ENCODE measurements at regions not wholly inside any gene's neighbourhood (a gene's known extent, or its start where the extent isn't known, plus 50 kb on each side); places are given as distances from the start of the nearest gene placed in this dataset.
"Not testable (repeated sequence)": the region's sequence is repeated elsewhere in the genome, so short reads cannot be mapped to it uniquely, and the experiment has no call there.

DNA sequence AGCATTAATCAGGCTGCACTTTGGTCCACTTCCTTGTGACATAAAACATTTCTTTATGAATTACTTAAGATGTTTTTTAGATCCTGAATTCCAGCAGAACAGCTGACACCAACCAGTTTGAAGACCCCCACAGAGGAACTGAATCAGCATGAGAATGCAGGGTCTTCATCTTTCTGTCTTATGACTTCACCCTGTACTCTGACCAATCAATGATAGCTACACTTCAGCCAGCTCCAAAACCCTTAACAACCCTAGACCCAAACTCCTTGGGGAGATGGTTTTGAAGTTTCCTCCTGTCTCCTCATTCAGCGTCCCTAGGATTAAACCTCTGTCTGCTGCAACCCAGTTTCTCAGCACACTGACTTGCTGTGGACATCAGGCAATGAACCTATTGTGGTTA, 175.0 kb downstream of the CTH start:
- no peak overlapping the region for H3K4me3 ChIP-seq (ENCODE audit: low read length)
- TF ChIP-seq, protein P1, sequence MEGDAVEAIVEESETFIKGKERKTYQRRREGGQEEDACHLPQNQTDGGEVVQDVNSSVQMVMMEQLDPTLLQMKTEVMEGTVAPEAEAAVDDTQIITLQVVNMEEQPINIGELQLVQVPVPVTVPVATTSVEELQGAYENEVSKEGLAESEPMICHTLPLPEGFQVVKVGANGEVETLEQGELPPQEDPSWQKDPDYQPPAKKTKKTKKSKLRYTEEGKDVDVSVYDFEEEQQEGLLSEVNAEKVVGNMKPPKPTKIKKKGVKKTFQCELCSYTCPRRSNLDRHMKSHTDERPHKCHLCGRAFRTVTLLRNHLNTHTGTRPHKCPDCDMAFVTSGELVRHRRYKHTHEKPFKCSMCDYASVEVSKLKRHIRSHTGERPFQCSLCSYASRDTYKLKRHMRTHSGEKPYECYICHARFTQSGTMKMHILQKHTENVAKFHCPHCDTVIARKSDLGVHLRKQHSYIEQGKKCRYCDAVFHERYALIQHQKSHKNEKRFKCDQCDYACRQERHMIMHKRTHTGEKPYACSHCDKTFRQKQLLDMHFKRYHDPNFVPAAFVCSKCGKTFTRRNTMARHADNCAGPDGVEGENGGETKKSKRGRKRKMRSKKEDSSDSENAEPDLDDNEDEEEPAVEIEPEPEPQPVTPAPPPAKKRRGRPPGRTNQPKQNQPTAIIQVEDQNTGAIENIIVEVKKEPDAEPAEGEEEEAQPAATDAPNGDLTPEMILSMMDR (conservative IDR thresholded peaks at IDR 0.05; ENCODE audit: low read length) = no peak
- DNase-seq (ENCODE audit: low read depth) = no peak

DNA sequence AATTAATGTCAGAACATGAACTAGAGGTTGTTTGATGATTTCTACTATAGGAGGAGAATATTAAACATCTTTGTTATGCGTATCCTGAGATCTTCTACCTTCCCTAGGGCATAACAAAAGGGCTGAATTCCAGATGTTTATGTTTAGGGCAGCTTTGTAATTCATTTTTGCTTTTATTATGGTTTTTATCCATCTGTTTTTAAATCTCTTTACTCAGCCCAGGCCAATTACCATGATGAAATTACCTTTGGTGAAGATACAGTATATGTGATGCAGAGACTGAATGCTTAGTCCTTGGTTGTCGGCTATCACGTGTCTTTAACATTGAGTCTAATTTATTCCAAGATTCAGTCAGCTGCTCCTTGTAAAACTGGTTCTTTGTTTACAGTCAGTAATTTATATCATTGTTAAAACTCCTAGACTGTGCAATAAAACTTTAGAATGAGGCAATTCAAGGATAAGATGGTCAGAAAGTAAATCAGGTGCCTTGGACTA, 176.9 kb downstream of the CTH start:
- DNase-seq (ENCODE audit: low read depth) = no peak
- TF ChIP-seq, protein P1 (conservative IDR thresholded peaks at IDR 0.05; ENCODE audit: low read length) = no peak
- H3K4me3 ChIP-seq (ENCODE audit: low read length) = no peak overlapping the region

GRCh38 chr1:70593551-70593950, 182.5 kb downstream of the CTH start:
- DNase-seq (ENCODE audit: low read depth); H3K4me3 ChIP-seq (ENCODE audit: low read length): not testable (repeated sequence)

GRCh38 chr1:70608815-70609214, 197.7 kb downstream of the CTH start:
- DNase-seq (ENCODE audit: low read depth) = no peak
- no peak overlapping the region for H3K4me3 ChIP-seq (ENCODE audit: low read length)
- TF ChIP-seq, protein P1 (conservative IDR thresholded peaks at IDR 0.05; ENCODE audit: low read length) = no peak

DNA sequence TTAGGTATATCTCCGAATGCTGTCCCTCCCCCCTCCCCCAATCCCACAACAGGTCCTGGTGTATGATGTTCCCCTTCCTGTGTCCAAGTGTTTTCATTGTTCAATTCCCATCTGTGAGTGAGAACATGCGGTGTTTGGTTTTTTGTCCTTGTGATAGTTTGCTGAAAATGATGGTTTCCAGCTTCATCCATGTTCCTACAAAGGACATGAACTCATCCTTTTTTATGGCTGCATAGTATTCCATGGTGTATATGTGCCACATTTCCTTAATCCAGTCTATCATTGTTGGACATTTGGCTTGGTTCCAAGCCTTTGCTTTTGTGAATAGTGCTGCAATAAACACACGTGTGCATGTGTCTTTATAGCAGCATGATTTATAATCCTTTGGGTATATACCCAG, 199.1 kb downstream of the CTH start:
- not testable (repeated sequence) for H3K4me3 ChIP-seq (ENCODE audit: low read length); DNase-seq (ENCODE audit: low read depth)

DNA sequence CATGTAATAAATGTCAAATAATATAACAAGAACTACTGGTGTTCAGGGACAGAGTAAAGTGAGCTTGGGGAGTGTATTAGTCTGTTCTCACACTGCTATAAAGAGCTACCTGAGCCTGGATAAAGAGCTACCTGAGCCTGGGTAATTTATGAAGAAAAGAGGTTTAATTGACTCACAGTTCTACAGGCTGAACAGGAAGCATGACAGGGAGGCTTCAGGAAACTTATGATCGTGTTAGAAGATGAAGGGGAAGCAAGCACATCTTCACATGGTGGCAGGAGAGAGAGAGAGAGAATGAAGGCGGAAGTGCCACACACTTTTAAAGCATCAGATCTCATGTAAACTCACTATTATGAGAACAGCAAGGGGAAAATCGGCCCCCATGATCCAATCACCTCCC, 205.9 kb downstream of the CTH start:
- TF ChIP-seq, protein P1 (conservative IDR thresholded peaks at IDR 0.05; ENCODE audit: low read length) = no peak
- H3K4me3 ChIP-seq (ENCODE audit: low read length) = no peak overlapping the region
- no peak for DNase-seq (ENCODE audit: low read depth)

DNA sequence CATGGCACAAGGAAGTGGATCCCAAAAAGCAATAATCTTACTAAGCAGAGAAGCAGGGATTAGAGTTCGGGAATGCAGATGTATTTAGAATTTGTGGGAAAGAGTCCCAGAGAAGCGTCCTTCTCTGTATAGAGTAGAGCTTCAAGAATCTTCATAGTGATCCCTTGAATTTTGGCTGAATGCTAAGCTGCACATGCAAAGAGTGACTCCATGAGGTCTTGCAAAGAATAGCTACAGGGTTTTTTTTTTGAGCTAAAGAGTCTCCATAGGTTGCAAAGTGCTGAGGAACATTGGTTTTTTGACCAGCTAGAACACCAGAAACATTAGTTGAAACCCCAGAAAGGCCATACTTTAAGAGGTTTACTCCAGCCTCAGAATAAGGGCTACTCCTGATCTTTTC, 206.7 kb downstream of the CTH start:
- DNase-seq (ENCODE audit: low read depth) = no peak
- TF ChIP-seq, protein P1 (conservative IDR thresholded peaks at IDR 0.05; ENCODE audit: low read length) = no peak
- no peak overlapping the region for H3K4me3 ChIP-seq (ENCODE audit: low read length)

GRCh38 chr1:70627910-70628309, 216.8 kb downstream of the CTH start:
- peak; percentile 22 for DNase-seq (ENCODE audit: low read depth)
- no peak overlapping the region for H3K4me3 ChIP-seq (ENCODE audit: low read length)
- TF ChIP-seq, protein P1 (conservative IDR thresholded peaks at IDR 0.05; ENCODE audit: low read length) = no peak

Measured in AG10803 (cell line).